GM18502 (cell line): ENCODE measurements at regions not wholly inside any gene's neighbourhood (a gene's known extent, or its start where the extent isn't known, plus 50 kb on each side); places are given as distances from the start of the nearest gene placed in this dataset.

Source experiments
- ATAC-seq: cut with Tn5 transposase; IDR thresholded peaks from one replicate; pipeline ENCODE4 v1.9.1; 2021; ENCODE audit warnings: mild to moderate bottlenecking; ENCODE audit not compliant: unreplicated experiment, poor library complexity

DNA sequence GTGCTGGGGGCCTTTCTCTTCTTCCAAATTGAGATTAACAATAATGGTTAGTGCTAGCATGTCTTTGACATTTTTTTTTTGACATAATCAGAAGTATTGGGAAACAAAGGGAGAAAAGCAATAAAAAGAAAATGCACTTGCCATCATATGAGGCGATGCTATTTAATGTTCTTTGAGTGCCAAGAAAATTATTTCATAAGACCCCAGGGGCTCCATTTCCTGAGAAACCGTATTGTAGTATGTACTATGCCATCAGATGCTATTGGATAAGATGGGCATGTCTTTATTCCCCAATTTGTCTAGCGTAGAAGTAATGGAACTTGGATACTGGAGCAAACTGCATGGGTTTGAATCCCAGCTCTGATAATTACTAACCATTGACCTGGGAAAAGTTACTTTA is 408.9 kb downstream of the ADRA2A start:
- no peak for ATAC-seq

- ATAC-seq: no peak
Observed at GRCh38 chr10:111486346-111486745, 409.5 kb downstream of the ADRA2A start.

DNA sequence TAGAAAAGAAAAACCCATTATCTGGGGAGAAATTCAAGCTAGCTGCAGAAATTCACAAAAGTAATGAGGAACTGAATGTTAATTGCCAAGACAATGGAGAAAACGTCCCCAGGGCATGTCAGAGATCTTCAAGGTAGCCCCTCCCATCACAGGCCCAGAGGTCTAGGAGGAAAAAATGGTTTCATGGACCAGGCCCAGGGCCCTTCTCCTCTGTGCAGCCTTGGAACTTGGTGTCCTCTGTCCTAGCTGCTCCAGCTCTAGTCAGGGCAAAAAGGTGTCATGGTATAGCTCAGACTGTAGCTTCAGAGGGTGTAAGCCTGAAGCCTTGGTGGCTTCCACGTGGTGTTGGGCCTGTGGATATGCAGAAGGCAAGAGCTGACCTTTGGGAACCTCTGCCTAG is 411.8 kb downstream of the ADRA2A start:
- ATAC-seq: no peak

DNA sequence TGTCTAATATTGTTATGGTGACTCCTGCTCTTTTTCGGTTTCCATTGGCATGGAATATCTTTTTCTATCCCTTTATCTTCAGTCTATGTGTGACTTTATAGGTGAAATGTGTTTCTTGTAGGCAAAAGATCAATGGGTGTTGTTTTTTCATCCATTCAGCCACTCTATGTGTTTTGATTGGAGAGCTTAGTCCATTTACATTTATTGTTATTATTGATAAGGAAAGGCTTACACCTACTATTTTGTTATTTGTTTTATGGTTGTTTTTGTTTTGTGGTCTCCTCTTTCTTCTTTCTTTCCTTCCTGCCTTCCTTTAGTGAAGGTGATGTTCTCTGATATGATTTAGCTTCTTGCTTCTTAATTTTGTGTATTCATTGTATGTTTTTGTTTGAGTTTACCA is 414.3 kb downstream of the ADRA2A start:
- ATAC-seq: no peak

- ATAC-seq: no peak
Observed at GRCh38 chr10:111493024-111493625, 416.3 kb downstream of the ADRA2A start.

DNA sequence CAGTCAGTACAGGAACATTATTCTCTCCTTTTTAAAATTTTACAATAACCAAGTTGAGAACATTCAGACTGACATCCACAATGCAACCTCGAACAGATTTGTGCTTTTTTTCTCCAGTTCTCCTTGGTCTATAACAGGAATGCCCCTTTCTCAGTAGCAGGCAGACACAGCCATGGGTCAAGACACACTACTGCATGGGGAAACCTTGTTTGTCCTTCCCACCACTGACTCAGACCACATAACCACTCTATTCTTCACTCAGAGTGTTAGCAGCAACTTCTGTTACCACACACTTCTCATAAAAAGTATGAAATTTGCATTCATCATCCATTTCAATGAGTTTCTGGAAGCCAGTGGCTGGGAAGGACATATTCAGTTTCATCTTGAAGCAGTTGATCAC is 421.7 kb downstream of the ADRA2A start:
- no peak for ATAC-seq

- no peak for ATAC-seq
Observed at GRCh38 chr10:111504376-111504775, 427.5 kb downstream of the ADRA2A start.

DNA sequence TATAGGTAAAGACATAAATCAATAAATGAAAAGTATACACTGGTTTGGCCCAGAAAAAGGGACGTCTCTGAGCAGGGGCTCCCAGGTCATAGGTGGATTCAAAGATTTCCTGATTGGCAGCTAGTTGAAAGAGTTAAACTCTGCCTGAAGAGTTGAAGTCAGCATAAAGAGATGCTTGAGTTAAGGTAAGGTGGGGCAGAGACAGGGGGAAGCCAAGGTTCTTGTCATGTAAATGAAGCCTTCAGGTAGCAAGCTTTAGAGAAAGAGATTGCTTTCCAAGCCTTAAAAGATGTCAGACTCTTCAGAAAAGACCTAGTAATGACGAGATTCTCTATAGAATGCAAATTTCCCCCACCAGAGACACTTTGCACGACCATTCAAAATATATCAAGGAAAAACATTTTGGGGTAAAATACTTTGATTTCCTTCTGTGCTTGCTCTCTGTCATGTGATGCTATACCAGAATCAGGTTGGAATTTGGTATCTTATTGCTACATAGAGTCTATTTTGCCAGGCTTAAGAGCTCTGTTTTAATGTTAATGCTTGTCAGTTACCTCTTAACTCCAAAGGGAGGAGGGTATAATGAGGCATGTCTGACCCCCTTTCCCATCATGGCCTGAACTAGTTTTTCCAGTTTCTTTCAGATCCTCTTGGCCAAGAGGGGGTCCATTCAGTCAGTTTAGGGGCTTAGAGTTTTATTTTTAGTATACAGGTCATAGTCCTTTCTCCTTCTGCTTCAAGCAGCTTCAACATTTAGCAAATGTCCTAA is 429.6 kb downstream of the ADRA2A start:
- no peak for ATAC-seq

GRCh38 chr10:111511751-111512150 is 434.9 kb downstream of the ADRA2A start:
- no peak for ATAC-seq

GRCh38 chr10:111515264-111515663 is 438.4 kb downstream of the ADRA2A start:
- ATAC-seq: no peak

GRCh38 chr10:111515706-111516105 is 438.9 kb downstream of the ADRA2A start:
- no peak for ATAC-seq

GRCh38 chr10:111516144-111516543 is 439.3 kb downstream of the ADRA2A start:
- no peak for ATAC-seq

- ATAC-seq: no peak
Observed at GRCh38 chr10:111522141-111522540, 445.3 kb downstream of the ADRA2A start.

DNA sequence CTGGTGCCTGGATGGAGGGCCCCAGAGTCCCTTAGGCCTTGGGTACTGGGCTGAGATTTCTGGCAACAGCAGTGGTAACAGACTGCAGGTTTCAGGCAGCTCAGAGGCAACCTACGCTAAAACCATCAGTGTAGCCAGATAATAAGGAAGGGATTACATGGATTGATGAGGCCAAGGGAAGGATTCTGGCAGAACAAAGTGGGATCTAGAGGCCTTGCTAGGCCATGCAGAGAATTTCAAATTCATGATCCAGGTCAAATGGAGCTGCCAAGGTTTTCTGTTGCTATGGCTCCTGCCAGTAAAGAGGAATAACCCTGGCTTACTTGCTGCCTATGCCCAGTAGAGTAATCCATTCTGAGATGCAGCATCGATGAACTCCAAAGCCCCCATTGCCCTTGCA is 445.7 kb downstream of the ADRA2A start:
- no peak for ATAC-seq

DNA sequence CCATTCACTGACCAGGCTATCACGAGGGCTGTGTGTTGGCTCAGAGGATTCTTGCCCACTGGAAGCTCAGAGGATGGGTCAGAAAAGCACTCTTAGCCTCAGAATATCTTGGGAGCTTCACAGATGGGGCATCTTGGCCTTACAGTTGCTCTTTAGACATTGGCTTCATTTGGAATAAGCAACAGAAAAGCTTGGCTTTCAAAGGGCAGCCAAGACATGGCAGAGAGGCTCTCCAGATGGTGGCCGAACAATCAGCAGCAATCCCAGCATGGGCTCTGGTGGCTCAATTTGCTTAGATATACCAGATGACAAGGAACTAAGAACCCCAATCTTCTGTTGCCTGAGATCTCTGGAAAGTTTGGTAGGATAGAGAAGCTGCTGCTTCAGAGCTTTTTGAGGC is 446.2 kb downstream of the ADRA2A start:
- ATAC-seq: no peak

- no peak for ATAC-seq
Observed at GRCh38 chr10:111524134-111524533, 447.3 kb downstream of the ADRA2A start.

GRCh38 chr10:111525696-111526095 is 448.9 kb downstream of the ADRA2A start:
- ATAC-seq: no peak

DNA sequence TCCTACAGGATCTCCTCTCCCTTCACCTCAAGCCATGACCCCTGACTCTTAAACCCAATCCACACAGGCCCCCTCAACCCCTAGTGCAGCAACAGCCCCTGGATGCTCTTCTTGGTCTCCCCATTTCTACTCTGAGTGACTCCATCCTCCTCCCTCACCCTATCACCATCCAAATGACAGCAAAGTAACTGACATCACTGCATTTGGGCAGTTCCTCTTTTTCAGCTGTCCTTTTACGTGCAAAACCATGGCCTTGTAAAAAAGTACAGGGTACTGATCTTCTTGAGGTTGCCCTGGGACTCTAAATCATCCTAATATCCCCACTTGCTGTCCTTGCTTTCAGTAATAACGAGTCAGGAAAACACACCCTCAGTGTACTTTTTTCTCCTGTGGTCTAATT is 454.9 kb downstream of the ADRA2A start:
- no peak for ATAC-seq

- ATAC-seq: no peak
Observed at GRCh38 chr10:111532139-111532538, 455.3 kb downstream of the ADRA2A start.

- ATAC-seq: no peak
Observed at GRCh38 chr10:111539246-111539645, 462.4 kb downstream of the ADRA2A start.

DNA sequence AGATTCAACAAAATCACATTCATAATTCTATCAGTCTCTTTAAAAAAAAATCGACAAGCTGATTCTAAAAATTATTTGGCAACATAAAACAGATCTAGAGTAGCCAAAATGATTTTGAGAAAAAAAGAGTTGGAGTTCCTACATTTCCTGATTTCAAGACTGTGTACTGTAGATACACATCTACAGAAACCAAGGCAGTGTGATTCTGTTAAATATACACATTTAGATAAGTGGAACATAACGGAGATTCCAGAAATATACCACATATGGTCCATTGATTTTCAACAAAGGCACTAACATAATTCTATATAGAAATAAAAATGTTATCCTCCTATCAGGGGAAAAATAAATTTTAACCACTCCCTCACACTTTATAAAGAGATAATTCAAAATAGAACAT is 467.0 kb downstream of the ADRA2A start:
- no peak for ATAC-seq
